Vagina (tissue), 2 donors: ENCODE measurements at regions not wholly inside any gene's neighbourhood (a gene's known extent, or its start where the extent isn't known, plus 50 kb on each side); places are given as distances from the start of the nearest gene placed in this dataset.

Source experiments
- DNase-seq, 2 donors: peaks; one replicate each; pipeline ENCODE4 v3.0.0-alpha.2; 2017; ENCODE audit errors: extremely low spot score in 2 of 2
- H3K27ac ChIP-seq: fragments of 200-600 bp; sonication (generic); one replicate; pipeline ENCODE4 v1.5.1; 2019
- H3K27me3 ChIP-seq: fragments of 200-600 bp; sonication (generic); one replicate; pipeline ENCODE4 v1.5.1; 2019
- H3K36me3 ChIP-seq, 2 donors: fragments of 200-600 bp; sonication (generic); one replicate each; pipeline ENCODE4 v1.5.1; 2017 to 2019
- H3K4me1 ChIP-seq: fragments of 200-600 bp; sonication (generic); one replicate; pipeline ENCODE4 v1.5.1; 2019
- H3K4me3 ChIP-seq, 2 donors: fragments of 200-600 bp; sonication (generic); 1 replicate in 1 of 2; 2 replicates in 1 of 2; pipeline ENCODE4 v1.5.1; 2016 to 2019
- H3K9me3 ChIP-seq: fragments of 200-600 bp; sonication (generic); one replicate; pipeline ENCODE4 v1.5.1; 2019
- POLR2A ChIP-seq, 2 donors: fragments of 450-650 bp; IDR thresholded peaks; one replicate each; pipeline ENCODE4 v1.6.1; 2017; ENCODE audit warnings: antibody characterized with exemption in 2 of 2, mild to moderate bottlenecking in 2 of 2, moderate library complexity in 2 of 2
- POLR2AphosphoS5 ChIP-seq, 2 donors: sonication (generic); formaldehyde crosslinking; IDR thresholded peaks; one replicate each; pipeline ENCODE4 v1.9.0; 2017; ENCODE audit warnings: antibody characterized with exemption in 2 of 2, mild to moderate bottlenecking in 2 of 2, low read depth in 1 of 2; ENCODE audit not compliant: insufficient read depth in 1 of 2
- intact Hi-C: fragments of 100-400 bp; cut with DNase I; formaldehyde crosslinking; loops from one replicate; pipeline ENCODE4 v1.15.1; 2023
- TF ChIP-seq, protein P1 (sequence below), 3 experiments: fragments of 450-650 bp in 2 of 3; fragments of 200-600 bp in 1 of 3; sonication (generic) in 1 of 3; IDR thresholded peaks; one replicate each; pipeline ENCODE4 v1.5.1; 2017 to 2019; ENCODE audit warnings: antibody characterized with exemption in 3 of 3, mild to moderate bottlenecking in 2 of 3, moderate library complexity in 2 of 3

DNA sequence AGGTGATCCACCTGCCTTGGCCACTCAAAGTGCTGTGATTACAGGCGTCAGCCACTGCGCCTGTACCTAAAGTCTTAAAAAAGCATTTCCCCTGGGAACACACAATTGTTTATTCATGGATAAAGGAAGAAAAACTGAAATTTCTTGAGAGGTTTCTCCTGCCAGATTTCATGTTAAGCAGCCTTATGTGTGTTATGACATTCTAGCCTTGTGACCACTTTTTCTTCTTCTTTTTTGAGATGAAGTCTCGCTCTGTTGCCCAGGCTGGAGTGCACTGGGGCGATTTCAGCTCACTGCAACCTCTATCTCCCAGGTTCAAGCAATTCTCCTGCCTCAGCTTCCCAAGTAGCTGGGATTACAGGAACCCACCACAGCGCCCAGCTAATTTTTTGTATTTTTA is 57.8 kb upstream of the PLAC8 start:
- H3K4me3 ChIP-seq = no peak overlapping the region
- no peaks in the 10 kb centered on the region for H3K27me3 ChIP-seq
- no peaks in the 10 kb centered on the region for H3K9me3 ChIP-seq
- TF ChIP-seq, protein P1, sequence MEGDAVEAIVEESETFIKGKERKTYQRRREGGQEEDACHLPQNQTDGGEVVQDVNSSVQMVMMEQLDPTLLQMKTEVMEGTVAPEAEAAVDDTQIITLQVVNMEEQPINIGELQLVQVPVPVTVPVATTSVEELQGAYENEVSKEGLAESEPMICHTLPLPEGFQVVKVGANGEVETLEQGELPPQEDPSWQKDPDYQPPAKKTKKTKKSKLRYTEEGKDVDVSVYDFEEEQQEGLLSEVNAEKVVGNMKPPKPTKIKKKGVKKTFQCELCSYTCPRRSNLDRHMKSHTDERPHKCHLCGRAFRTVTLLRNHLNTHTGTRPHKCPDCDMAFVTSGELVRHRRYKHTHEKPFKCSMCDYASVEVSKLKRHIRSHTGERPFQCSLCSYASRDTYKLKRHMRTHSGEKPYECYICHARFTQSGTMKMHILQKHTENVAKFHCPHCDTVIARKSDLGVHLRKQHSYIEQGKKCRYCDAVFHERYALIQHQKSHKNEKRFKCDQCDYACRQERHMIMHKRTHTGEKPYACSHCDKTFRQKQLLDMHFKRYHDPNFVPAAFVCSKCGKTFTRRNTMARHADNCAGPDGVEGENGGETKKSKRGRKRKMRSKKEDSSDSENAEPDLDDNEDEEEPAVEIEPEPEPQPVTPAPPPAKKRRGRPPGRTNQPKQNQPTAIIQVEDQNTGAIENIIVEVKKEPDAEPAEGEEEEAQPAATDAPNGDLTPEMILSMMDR (IDR thresholded peaks at IDR 0.05) = no peak
- TF ChIP-seq POLR2AphosphoS5 (IDR thresholded peaks at IDR 0.05; ENCODE audit: insufficient read depth in 1 of 2, low read depth in 1 of 2) (no peak), POLR2A (IDR thresholded peaks at IDR 0.05) (no peak)
- no peaks in the 10 kb centered on the region for H3K4me1 ChIP-seq
- intact Hi-C loops = no loop called here
- no peak for DNase-seq
- no peaks in the 10 kb centered on the region for H3K36me3 ChIP-seq
- H3K27ac ChIP-seq = no peak overlapping the region

DNA sequence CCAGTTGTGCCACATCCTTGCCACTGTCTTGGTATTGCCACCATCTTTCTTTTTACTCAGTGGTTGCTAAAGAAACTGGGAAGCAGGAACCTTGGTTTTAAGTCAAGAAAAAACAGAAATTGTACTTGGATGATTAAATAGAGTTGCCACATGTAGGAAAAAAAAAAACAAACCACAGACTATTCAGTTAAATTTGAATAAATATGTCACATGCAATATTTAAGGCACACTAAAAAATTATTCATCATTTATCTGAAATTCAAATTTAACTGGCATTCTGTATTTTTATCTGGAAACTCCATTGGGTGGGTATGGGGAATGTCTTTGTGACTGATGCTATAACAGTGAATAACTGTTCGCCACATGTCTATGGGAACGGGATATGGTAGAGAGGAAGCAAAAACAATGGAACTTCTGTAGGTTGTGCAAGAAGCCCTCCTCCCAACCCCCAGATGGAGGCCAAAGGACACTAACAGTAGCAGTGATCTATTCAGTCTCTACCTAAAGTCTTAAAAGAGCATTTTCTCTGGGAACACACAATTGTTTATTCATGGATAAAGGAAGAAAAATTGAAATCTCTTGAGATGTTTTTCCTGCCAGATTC is 57.0 kb upstream of the PLAC8 start:
- Histone ChIP-seq H3K9me3 (no peaks in the 10 kb centered on the region), H3K4me1 (no peaks in the 10 kb centered on the region), H3K36me3 (no peaks in the 10 kb centered on the region), H3K4me3 (no peak overlapping the region), H3K27me3 (no peaks in the 10 kb centered on the region), H3K27ac (no peak overlapping the region)
- intact Hi-C loops = no loop called here
- DNase-seq = no peak
- no peak for TF ChIP-seq POLR2A (IDR thresholded peaks at IDR 0.05)
- TF ChIP-seq, protein P1 (IDR thresholded peaks at IDR 0.05) = no peak
- TF ChIP-seq POLR2AphosphoS5 (IDR thresholded peaks at IDR 0.05; ENCODE audit: insufficient read depth in 1 of 2, low read depth in 1 of 2) = no peak

DNA sequence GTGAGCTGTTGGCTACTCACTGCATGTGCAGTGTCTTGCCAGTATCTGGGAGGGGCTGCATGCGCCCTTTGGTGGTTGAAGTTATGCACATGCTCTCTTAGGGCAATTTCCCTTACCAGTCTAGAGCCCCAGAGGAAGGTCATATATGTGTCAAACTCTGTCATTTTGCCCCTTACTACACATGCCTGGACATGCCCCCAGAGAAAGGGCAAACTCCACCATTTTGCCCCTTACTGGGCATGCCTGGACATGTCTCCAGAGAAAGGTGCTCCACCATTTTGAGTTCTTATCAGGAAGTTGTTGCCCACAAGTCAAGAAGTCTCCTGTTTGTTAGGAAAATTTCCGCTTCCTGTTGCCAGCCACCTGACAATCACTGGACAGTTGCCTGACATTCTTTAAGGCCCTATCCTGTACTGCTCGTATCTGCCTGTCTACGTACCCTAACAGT is 56.4 kb upstream of the PLAC8 start:
- H3K4me3 ChIP-seq = no peak overlapping the region
- TF ChIP-seq, protein P1 (IDR thresholded peaks at IDR 0.05) = no peak
- TF ChIP-seq POLR2A (IDR thresholded peaks at IDR 0.05) (no peak), POLR2AphosphoS5 (IDR thresholded peaks at IDR 0.05; ENCODE audit: insufficient read depth in 1 of 2, low read depth in 1 of 2) (no peak)
- H3K9me3 ChIP-seq = no peaks in the 10 kb centered on the region
- intact Hi-C loops = no loop called here
- H3K27me3 ChIP-seq = no peaks in the 10 kb centered on the region
- H3K4me1 ChIP-seq = no peaks in the 10 kb centered on the region
- DNase-seq = no peak
- no peak overlapping the region for H3K27ac ChIP-seq
- H3K36me3 ChIP-seq = no peaks in the 10 kb centered on the region
